Activated T-helper 1 cell treated with anti-CD3 and anti-CD28 coated beads, Interleukin-12 subunit alpha, Interleukin-12 subunit beta, Interleukin-2, Interleukin-4 antibody, amounts not matched to agents 30 ng/mL and 10 ng/mL and 1 ng/mL, durations not matched to agents 14 hours and 24 hours and 36 hours (primary cell): ENCODE measurements at regions not wholly inside any gene's neighbourhood (a gene's known extent, or its start where the extent isn't known, plus 50 kb on each side); places are given as distances from the start of the nearest gene placed in this dataset.
"Not testable (repeated sequence)": the region's sequence is repeated elsewhere in the genome, so short reads cannot be mapped to it uniquely, and the experiment has no call there.

Source experiments
- DNase-seq: peaks from one replicate; pipeline ENCODE4 v3.0.0; 2021; ENCODE audit warnings: low spot score
- H3K27ac Mint-ChIP-seq: one replicate; pipeline ENCODE4 v1.8.0; 2021; ENCODE audit warnings: mild to moderate bottlenecking, mixed read lengths
- H3K27me3 Mint-ChIP-seq: one replicate; pipeline ENCODE4 v1.8.0; 2022; ENCODE audit warnings: mild to moderate bottlenecking, moderate library complexity, mixed read lengths; ENCODE audit not compliant: insufficient read depth
- H3K36me3 Mint-ChIP-seq: one replicate; pipeline ENCODE4 v1.8.0; 2021; ENCODE audit warnings: low read depth, mixed read lengths
- H3K4me1 Mint-ChIP-seq: one replicate; pipeline ENCODE4 v1.8.0; 2021; ENCODE audit warnings: low read depth, mixed read lengths
- H3K4me3 Mint-ChIP-seq: one replicate; pipeline ENCODE4 v1.8.0; 2021; ENCODE audit warnings: mild to moderate bottlenecking, moderate library complexity, mixed read lengths
- H3K9me3 Mint-ChIP-seq: one replicate; pipeline ENCODE4 v1.8.0; 2021; ENCODE audit warnings: mixed read lengths
- intact Hi-C: fragments of 100-400 bp; cut with micrococcal nuclease; formaldehyde crosslinking; loops from one replicate; pipeline ENCODE4 v1.15.1; 2024

DNA sequence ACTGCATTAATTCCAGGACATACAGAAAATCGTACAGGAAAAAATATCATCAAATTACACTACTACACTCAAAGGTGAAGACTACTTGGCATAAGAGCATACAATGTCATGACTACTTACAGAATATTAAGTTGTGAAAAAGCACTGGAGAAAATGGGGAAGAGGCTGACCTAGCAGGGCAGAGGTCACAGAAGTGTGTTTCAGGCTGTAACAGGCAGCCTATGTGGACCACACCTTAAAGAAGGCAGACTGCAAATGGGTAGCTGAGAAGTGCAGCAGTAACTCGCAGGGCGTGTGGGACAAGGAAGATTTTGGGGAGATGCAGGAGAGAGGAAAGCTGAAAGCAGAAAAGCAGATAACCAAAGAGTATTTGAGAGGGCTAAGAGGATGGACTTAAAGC lies 167.0 kb upstream of the PIK3R1 start:
- Mint-ChIP-seq H3K9me3 (peaks cover 13% of the 10 kb centered on the region), H3K36me3 (no peaks in the 10 kb centered on the region), H3K27ac (no peak overlapping the region), H3K4me1 (no peaks in the 10 kb centered on the region), H3K27me3 (no peaks in the 10 kb centered on the region), H3K4me3 (no peak overlapping the region)
- intact Hi-C loops = no loop called here
- DNase-seq = no peak

DNA sequence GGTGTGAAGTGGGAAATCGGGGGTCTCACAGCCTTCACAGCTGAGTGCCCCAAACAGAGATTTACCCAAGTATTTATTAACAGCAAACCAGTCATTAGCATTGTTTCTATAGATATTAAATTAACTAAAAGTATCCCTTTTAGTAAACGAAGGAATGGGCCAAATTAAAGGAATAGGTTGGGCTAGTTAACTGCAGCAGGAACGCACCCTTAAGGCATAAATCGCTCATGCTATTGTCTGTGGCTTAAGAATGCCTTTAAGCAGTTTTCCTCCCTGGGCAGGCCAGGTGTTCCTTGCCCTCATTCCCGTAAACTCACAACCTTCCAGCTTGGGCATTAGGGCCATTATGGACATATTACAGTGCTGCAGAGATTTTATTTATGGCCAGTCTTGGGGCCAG lies 167.5 kb upstream of the PIK3R1 start:
- intact Hi-C loops, H3K36me3 Mint-ChIP-seq, DNase-seq, H3K4me1 Mint-ChIP-seq, H3K4me3 Mint-ChIP-seq, H3K27ac Mint-ChIP-seq, H3K27me3 Mint-ChIP-seq: not testable (repeated sequence)
- H3K9me3 Mint-ChIP-seq = peaks cover 13% of the 10 kb centered on the region

DNA sequence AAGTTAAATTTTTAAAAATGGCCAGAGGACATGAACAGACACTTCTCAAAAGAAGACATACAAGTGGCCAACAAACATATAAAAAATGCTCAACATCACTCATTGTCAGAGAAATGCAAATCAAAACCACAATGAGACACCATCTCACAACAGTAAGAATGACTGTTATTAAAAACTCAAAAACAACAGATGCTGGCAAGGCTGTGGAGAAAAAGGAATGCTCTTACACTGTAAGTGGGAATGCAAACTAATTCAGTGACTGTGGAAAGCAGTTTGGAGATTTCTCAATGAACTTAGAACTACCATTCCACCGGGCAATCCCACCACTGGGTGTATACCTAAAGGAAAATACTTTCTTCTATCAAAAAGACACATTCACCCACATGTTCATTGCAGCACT lies 168.5 kb upstream of the PIK3R1 start:
- Mint-ChIP-seq H3K4me1 (no peaks in the 10 kb centered on the region), H3K27me3 (no peaks in the 10 kb centered on the region), H3K4me3 (no peak overlapping the region), H3K27ac (no peak overlapping the region), H3K9me3 (peaks cover 13% of the 10 kb centered on the region), H3K36me3 (no peaks in the 10 kb centered on the region)
- no peak for DNase-seq
- intact Hi-C loops = no loop called here

DNA sequence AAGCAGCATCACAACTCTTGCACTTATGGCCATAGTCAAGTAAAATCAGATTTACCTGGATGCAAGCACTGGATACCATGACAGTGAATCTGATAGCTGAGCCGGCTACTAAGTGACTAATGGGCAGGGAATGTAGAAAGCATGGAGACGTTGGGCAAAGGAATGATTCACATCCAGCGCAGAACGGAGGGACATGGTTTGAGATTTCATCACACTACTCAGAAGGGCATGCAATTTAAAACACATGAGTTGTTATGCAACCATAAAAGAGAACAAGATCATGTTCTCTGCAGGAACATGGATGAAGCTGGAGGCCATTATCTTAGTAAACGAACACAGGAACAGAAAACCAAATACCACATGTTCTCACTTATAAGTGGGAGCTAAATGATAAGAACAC lies 169.1 kb upstream of the PIK3R1 start:
- no peaks in the 10 kb centered on the region for H3K27me3 Mint-ChIP-seq
- intact Hi-C loops = no loop called here
- no peak for DNase-seq
- H3K36me3 Mint-ChIP-seq = no peaks in the 10 kb centered on the region
- H3K27ac Mint-ChIP-seq = no peak overlapping the region
- no peak overlapping the region for H3K4me3 Mint-ChIP-seq
- no peaks in the 10 kb centered on the region for H3K4me1 Mint-ChIP-seq
- peaks cover 13% of the 10 kb centered on the region for H3K9me3 Mint-ChIP-seq

DNA sequence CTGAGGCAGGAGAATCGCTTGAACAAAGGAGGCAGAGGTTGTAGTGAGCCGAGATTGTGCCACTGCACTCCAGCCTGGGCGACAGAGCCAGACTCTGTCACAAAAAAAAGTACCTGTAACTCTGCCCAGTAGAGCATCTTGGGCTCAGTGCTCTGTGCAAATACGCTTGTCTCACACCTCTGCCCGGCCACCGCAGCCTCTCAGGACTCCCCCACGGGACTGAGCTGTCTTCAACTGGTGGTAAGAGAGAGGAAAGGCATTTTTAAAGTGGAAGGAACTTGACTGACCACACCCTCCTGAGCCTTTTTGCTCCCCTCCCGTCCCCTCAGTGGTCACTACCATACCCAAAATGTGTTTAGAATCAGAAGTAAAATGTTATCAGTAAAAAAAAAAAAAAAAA lies 174.3 kb upstream of the PIK3R1 start:
- Mint-ChIP-seq H3K27ac (no peak overlapping the region), H3K4me3 (no peak overlapping the region), H3K36me3 (no peaks in the 10 kb centered on the region), H3K9me3 (no peaks in the 10 kb centered on the region), H3K4me1 (no peaks in the 10 kb centered on the region), H3K27me3 (peaks cover 2% of the 10 kb centered on the region)
- intact Hi-C loops = no loop called here
- no peak for DNase-seq

DNA sequence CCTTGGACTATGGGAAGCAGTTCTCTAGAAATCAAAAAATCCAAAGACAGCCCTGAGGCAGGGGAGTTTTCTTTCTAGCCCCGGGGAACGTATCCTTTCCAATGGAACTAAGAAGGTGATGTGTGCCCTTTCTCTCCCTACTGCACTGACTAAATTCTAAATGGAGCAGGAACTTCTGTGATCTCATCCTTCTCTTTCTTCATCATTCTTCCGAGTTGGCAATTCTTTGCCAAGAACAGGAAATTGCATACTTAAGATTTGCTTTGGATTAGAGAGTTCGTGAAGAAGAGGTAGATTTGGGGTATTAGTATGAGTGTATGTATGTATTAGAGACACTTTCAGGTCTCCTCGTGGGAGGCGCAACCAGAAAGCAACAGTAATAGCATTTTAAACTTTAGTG lies 178.0 kb upstream of the PIK3R1 start:
- no peak overlapping the region for H3K27ac Mint-ChIP-seq
- H3K4me1 Mint-ChIP-seq = no peaks in the 10 kb centered on the region
- intact Hi-C loops = no loop called here
- no peaks in the 10 kb centered on the region for H3K36me3 Mint-ChIP-seq
- H3K4me3 Mint-ChIP-seq = no peak overlapping the region
- no peak for DNase-seq
- peaks cover 4% of the 10 kb centered on the region for H3K27me3 Mint-ChIP-seq
- H3K9me3 Mint-ChIP-seq = no peaks in the 10 kb centered on the region

DNA sequence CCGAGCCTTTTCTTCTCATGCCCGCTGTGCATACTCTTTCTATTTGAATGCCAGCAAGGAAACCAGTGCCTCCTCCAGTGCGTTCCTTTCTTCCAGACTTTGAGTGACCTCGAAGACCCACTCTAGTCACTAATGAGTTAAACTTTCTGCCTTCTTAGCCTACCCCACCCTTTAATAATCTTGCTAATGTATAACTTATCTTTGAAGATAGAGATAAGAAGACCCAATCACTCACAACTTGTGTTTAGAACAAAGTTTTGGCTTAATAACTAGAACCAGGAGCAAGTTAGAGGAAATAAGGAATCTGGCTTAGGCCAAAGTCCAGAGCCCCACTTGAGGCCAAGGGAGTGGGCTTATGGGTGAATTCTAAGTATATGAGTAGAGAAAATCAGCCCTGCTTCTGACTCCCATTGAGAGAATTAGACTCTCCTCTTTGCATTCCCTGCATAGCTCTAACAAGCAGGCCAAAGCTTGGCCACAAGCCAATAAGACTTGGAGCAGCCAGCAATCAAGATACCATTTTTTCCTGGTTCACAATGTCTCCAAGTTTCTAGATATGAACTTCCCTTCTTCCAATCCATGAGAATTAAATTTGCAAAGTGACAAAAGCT lies 181.5 kb upstream of the PIK3R1 start:
- H3K27me3 Mint-ChIP-seq = peaks cover 2% of the 10 kb centered on the region
- no peak for DNase-seq
- H3K4me1 Mint-ChIP-seq = no peaks in the 10 kb centered on the region
- H3K27ac Mint-ChIP-seq = no peak overlapping the region
- H3K36me3 Mint-ChIP-seq = no peaks in the 10 kb centered on the region
- intact Hi-C loops = no loop called here
- H3K9me3 Mint-ChIP-seq = no peaks in the 10 kb centered on the region
- H3K4me3 Mint-ChIP-seq = no peak overlapping the region

DNA sequence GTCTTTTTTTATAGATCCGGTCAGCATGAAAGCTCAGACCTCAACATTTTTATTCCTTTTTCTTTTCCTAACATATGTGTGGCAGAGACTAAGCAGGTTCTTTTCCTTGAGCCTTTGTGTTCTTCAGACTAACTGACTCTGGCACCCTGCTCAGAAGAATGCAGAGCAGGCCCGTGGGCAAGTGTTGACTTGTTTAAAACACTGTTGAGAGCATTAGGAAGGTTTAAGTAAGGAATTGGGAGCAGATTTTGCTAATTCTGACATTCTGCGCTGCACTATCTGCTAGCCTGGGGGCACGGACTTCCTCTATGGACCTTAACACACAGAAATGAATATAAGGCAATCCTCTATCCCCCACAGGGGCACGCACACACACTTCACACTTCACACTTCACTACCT lies 182.5 kb upstream of the PIK3R1 start:
- no peaks in the 10 kb centered on the region for H3K9me3 Mint-ChIP-seq
- intact Hi-C loops = no loop called here
- H3K27ac Mint-ChIP-seq = no peak overlapping the region
- no peak for DNase-seq
- no peaks in the 10 kb centered on the region for H3K36me3 Mint-ChIP-seq
- no peak overlapping the region for H3K4me3 Mint-ChIP-seq
- H3K27me3 Mint-ChIP-seq = peaks cover 2% of the 10 kb centered on the region
- H3K4me1 Mint-ChIP-seq = no peaks in the 10 kb centered on the region

DNA sequence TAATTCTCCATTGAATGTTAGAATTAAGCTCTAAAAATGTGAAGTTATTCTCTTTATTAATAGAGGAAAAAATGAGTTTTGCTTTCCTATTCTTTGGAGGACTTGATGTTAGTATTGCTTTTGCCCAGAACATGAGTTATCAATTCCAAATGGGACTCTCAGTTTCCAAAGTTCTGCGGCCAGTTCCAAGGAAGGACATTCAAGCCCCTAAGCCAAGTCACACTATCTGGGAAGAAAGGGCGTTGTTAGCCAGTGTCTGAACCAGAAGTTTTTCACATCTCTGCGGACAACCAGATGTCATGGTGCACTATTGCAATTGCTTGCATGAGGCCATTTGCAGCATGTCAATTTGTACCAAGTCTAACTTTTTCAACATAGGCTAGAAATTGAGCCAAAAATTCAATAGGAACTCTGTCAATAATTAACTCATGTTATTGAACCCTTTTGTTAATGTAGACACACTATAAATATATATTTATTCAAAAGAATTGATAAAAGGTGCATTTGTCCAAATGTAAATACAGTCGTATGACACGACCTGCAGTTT lies 183.3 kb upstream of the PIK3R1 start:
- Mint-ChIP-seq H3K36me3 (no peaks in the 10 kb centered on the region), H3K27me3 (peaks cover 2% of the 10 kb centered on the region), H3K4me3 (no peak overlapping the region), H3K4me1 (no peaks in the 10 kb centered on the region), H3K27ac (no peak overlapping the region), H3K9me3 (no peaks in the 10 kb centered on the region)
- intact Hi-C loops = no loop called here
- no peak for DNase-seq

DNA sequence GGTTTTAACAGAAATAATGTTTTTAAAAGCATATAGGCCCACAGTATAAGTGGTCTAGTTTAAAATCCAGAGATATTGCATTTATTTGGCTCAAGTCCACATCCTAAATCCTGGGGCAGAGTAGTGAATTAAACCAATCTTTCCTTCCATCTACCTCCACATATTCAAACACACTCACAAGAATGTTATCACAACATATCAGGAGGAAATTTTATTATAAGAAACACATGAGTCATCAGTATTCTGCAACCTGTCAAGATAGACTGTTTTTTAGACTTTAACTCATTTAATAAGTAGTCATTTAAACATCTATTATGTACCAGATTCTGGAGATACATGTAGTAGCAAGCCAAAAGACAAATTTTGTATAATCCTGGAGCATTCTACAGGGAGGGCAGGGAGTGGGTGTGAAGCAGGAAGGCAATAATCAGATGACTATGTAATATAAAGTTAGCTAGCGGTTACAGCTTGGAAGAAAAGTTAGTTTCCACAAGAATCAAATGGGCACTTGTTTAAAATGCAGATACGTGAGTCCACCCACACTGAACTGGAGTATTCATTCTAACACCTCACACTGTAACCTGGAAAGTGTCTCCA lies 187.3 kb upstream of the PIK3R1 start:
- intact Hi-C loops = no loop called here
- no peak overlapping the region for H3K4me3 Mint-ChIP-seq
- H3K27ac Mint-ChIP-seq = no peak overlapping the region
- H3K4me1 Mint-ChIP-seq = no peaks in the 10 kb centered on the region
- no peaks in the 10 kb centered on the region for H3K27me3 Mint-ChIP-seq
- no peaks in the 10 kb centered on the region for H3K36me3 Mint-ChIP-seq
- H3K9me3 Mint-ChIP-seq = no peaks in the 10 kb centered on the region
- no peak for DNase-seq

DNA sequence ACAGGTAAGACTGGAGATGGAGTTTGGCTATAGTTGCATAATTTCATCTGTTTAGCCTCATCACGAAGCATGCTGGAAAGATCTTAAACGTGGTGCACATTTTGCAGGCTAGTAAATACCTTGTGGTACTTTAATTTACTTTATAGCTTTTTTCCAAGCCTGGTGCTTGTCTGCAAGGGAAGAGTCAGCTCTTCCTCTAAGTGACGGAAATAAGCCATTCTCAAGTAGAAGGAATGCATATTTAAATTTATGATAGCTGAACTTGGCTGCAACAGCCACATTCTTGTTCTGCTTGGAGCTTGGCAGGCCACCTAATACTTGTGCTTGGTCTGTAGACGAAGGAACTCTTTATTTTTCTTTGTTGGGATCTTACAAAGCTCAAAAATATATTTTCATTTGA lies 188.0 kb upstream of the PIK3R1 start:
- H3K36me3 Mint-ChIP-seq = no peaks in the 10 kb centered on the region
- no peaks in the 10 kb centered on the region for H3K4me1 Mint-ChIP-seq
- intact Hi-C loops = no loop called here
- no peak overlapping the region for H3K4me3 Mint-ChIP-seq
- no peaks in the 10 kb centered on the region for H3K9me3 Mint-ChIP-seq
- no peak overlapping the region for H3K27ac Mint-ChIP-seq
- H3K27me3 Mint-ChIP-seq = no peaks in the 10 kb centered on the region
- DNase-seq = no peak

DNA sequence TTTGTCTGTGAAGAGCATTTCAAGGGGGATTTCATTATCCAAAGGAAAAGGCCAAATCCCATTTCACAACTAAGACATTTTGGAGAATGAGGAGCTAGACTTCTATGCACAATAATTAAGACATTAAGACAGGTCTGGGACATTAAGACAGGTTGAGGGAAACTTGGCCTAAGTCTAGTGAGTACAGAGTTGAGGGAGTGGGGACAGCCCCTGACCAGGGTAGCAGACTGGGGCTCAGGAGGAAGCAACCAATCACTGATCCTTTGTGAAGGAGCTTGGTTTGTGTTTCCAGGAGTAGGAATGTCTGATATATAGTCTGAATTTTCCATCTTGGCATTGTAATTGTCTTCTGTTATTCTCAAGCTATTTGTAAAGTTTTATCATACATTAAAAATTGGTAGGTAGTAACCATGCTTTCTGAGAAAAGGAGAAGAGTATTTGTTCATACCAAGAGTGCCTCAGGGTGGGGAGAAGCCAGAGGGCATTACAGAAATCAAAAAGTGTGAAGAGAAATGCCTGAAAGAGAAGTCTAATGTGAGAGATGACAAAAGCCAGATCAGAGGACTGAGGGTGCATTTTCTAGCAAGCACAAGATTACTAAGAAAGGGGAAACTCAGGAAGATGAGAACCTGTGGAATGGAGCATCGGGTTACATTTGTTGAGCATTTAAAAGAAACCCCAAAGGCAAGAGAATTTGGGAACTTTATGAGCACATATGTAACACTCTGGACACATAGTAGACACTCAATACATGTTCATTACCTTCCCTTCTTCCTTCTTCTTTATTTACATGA lies 189.3 kb upstream of the PIK3R1 start:
- Mint-ChIP-seq H3K36me3 (no peaks in the 10 kb centered on the region), H3K9me3 (no peaks in the 10 kb centered on the region), H3K27me3 (no peaks in the 10 kb centered on the region), H3K4me3 (no peak overlapping the region), H3K4me1 (no peaks in the 10 kb centered on the region), H3K27ac (no peak overlapping the region)
- DNase-seq = no peak
- intact Hi-C loops = no loop called here

DNA sequence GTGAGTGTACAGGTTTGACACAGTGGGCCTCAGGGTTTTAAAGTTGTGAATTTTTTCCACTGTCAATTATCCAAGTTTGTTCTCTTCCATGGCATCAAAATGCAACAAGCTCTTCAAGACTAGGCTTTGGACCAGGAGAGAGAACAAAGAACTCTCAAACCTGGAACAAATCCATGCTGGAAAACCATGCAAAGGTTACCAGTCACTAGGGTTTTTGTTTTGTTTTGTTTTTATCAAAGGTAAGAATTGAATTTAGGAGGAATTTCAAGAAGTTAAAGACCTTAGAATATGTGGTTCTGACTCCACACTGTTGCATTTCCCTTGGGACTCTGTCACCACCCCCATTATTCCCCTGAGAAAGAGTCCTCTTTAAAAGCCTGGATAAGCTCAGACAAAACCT lies 191.1 kb upstream of the PIK3R1 start:
- Mint-ChIP-seq H3K27ac (no peak overlapping the region), H3K4me3 (no peak overlapping the region), H3K4me1 (no peaks in the 10 kb centered on the region), H3K27me3 (no peaks in the 10 kb centered on the region), H3K9me3 (no peaks in the 10 kb centered on the region), H3K36me3 (no peaks in the 10 kb centered on the region)
- DNase-seq = no peak
- intact Hi-C loops = no loop called here
